NCI-H2227 (cell line): ENCODE measurements at regions not wholly inside any gene's neighbourhood (a gene's known extent, or its start where the extent isn't known, plus 50 kb on each side); places are given as distances from the start of the nearest gene placed in this dataset.

Experiments
- DNase-seq: peaks from one replicate; lab custom pipeline; 2025; ENCODE audit not compliant: unreplicated experiment; lab: John Stamatoyannopoulos, UW

- DNase-seq, result no peak
Observed at GRCh38 chr2:56099963-56100362, 83.8 kb upstream of the CCDC85A start.

DNA sequence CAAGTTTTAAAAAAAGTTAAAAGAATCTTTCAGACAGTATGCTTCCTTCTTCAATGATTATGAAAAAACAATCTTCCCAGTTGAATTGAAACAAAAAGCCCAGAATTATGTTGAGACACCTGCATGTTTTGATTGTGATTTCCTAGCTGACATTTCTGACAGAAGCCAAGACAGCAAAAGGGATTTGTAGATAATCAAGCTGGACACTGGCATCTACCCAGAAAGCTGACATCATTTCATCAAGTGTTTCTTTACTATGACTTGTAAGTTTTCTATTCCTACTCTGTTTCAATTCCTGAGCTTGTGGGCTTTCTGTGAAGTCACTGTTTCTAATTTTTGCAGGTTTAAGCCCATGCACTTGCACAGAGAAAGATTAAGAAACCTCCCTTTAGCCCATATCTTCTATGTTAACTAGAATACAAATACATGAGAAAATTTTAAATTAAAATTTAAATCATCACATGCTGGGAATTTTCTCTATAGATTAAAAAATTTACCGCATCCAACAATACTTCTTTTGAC lies 82.9 kb upstream of the CCDC85A start:
- no peak for DNase-seq

- DNase-seq, result no peak
Observed at GRCh38 chr2:56102098-56102497, 81.7 kb upstream of the CCDC85A start.

DNA sequence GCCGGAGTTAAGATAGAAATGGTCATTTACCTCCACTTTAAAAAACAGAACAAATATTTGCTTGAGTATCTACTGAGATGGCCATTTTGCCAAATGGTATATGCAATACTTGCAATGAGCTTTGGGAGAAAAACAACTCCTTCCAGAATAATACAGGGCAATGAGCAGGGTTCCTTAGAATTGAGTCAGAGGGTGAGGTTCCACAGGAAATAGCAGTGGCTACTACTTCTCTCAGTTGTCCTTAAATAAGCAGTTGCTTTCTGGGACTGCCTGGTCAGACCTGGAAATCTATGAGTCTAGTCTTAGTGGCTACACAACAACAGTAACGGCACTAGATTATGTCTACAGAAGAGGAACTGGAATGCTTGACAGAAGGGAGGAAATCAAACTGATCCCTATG lies 80.9 kb upstream of the CCDC85A start:
- DNase-seq, result no peak

DNA sequence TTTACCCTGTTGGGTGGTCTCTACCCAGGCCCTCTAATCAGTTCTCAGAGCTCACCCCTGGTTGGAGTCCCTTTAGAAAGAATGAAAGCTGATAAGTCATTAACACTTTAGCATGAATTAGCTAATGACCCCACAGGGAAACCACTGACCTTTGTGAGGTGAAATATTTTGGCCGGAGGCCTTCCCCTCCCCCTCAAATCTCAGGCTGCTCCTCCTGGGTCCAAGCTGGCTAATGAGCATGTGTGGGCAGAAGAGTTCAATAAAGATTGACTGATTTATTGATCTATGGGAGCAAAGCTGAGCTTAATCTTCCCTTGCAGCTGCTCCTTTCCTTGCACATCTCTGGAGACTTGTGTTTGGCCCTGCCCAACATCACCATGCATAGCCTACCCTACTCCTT lies 78.8 kb upstream of the CCDC85A start:
- no peak for DNase-seq

GRCh38 chr2:56107502-56108220 lies 76.1 kb upstream of the CCDC85A start:
- DNase-seq, result no peak

- DNase-seq, result no peak
Observed at GRCh38 chr2:56108806-56109205, 75.0 kb upstream of the CCDC85A start.

- peak; percentile 64 for DNase-seq
Observed at GRCh38 chr2:56109994-56110393, 73.8 kb upstream of the CCDC85A start.

- peak; percentile 64 for DNase-seq
Observed at GRCh38 chr2:56113382-56113975, 70.3 kb upstream of the CCDC85A start.

DNA sequence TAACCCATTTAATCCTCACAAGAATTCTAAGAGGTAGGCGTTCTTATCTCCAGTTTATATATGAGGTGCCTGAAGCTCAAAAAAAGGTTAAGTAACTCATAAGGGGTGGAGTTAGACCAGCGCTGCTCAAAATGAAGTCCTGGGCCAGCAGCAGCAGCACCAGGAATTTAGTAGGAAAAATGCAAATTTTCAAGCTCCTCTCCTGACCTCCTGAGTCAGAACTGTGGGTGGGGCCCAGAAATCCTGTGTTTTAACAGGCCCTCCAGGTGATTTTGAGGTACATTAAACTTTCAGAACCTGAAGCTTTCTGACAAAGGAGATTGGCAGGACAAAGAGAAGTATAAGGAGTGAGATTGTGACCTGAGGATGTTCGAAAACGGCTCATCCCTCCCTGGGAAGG lies 66.0 kb upstream of the CCDC85A start:
- DNase-seq, result no peak

- DNase-seq, result no peak
Observed at GRCh38 chr2:56118474-56118873, 65.3 kb upstream of the CCDC85A start.

- DNase-seq, result no peak
Observed at GRCh38 chr2:56121995-56122394, 61.8 kb upstream of the CCDC85A start.

GRCh38 chr2:56123538-56123937 lies 60.3 kb upstream of the CCDC85A start:
- no peak for DNase-seq

DNA sequence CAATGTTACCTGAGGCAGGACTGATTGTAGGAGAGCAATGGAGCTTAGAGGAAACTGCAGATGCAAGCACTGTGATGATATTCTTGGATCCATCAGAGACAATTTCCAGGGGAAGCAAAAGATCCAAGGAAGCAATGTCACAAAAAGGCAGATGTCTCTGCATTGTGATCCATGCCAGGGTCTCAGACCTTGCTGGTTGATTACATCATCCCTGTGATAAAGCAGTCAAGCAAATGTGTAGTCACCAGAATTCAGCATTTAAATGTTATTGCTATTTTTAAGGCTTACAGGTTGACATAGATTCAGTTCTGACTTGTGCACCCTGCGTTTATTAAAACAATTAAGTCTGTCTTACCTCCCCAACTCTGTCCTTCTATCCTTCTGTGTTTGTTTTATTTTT lies 56.8 kb upstream of the CCDC85A start:
- DNase-seq, result no peak

GRCh38 chr2:56127463-56128152 lies 56.2 kb upstream of the CCDC85A start:
- DNase-seq, result peak; percentile 58

DNA sequence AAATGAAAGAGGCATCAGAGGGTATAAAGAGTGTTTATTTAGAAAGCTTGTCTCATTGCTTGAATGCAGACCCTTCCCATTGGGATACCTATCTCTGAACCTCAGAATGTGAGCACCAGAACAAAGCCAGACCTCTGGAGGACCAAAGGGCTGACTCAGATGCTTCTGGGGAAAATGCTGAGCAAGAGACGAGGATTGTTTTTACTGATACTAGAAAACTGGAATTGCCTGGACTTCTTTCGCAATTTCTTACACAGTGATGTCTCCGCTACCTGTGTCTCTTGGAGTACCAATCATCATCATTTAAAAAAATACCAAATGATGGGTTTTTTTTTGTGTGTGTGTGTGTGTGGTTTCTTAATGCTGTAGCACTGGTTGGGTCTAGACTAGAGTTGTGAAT lies 55.6 kb upstream of the CCDC85A start:
- peak; percentile 17 for DNase-seq

DNA sequence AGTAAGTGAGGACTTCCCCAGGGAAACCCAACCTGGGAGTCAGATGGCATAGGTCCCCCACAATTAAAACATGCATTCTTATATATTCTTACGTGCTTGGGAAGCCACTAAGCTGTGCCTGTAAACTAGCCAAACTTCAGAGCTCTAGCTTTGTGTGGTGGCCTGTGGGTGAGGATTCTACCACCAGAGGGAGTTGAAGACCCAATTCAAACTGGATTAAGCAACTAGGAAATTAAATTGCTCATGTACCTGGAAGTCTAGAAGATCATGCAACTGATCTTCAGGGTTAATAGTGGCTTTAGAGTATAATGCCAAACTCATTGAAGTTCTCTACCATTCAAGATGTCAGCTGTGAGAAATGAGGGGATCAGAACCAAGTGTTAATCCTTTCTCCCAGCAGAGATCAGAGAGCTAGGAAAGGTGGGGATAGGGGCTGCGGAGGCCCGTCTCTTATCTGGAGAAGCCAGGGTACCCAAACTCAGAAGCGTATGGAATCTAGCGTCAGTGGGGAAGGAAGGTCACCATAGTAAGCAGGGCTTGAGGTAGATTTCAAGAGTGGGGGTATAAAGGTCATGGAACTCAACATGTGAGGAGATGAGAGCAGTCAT lies 53.2 kb upstream of the CCDC85A start:
- DNase-seq, result peak; percentile 38

- DNase-seq, result peak; percentile 60
Observed at GRCh38 chr2:56132138-56132537, 51.7 kb upstream of the CCDC85A start.

- no peak for DNase-seq
Observed at GRCh38 chr2:56133441-56133840, 50.3 kb upstream of the CCDC85A start.

GRCh38 chr2:56133931-56134629 lies 49.7 kb upstream of the CCDC85A start:
- DNase-seq, result no peak
